ENCODE measurements at regions not wholly inside any gene's neighbourhood (a gene's known extent, or its start where the extent isn't known, plus 50 kb on each side); places are given as distances from the start of the nearest gene placed in this dataset.

- H3K27me3 ChIP-seq, result no peaks in the 10 kb centered on the region
- H3K36me3 ChIP-seq, result no peaks in the 10 kb centered on the region
- no peaks in the 10 kb centered on the region for H3K9me3 ChIP-seq
- no peak overlapping the region for H3K27ac ChIP-seq
- no peak for TF ChIP-seq CTCF (IDR thresholded peaks at IDR 0.05)
- no peak for TF ChIP-seq POLR2A (IDR thresholded peaks at IDR 0.05)
- no peaks in the 10 kb centered on the region for H3K4me1 ChIP-seq
- H3K4me3 ChIP-seq, result no peak overlapping the region
- intact Hi-C loops (cut with DNase I), result no loop called here
- no peak for DNase-seq (ENCODE audit: extremely low spot score in 2 of 2)
Measured at GRCh38 chr10:3350205-3350604, 177.6 kb upstream of the PITRM1 start.

GRCh38 chr10:3348564-3348963 lies 176.0 kb upstream of the PITRM1 start:
- H3K4me1 ChIP-seq, result no peaks in the 10 kb centered on the region
- TF ChIP-seq POLR2A (IDR thresholded peaks at IDR 0.05) (no peak), POLR2AphosphoS5 (IDR thresholded peaks at IDR 0.05; ENCODE audit: insufficient read depth in 1 of 2, low read depth in 1 of 2) (no peak), CTCF (IDR thresholded peaks at IDR 0.05) (no peak)
- H3K36me3 ChIP-seq, result no peaks in the 10 kb centered on the region
- H3K9me3 ChIP-seq, result no peaks in the 10 kb centered on the region
- no peak overlapping the region for H3K27ac ChIP-seq
- intact Hi-C loops (cut with DNase I), result no loop called here
- no peak for DNase-seq (ENCODE audit: extremely low spot score in 2 of 2)
- H3K27me3 ChIP-seq, result no peaks in the 10 kb centered on the region
- no peak overlapping the region for H3K4me3 ChIP-seq

- no peak for DNase-seq (ENCODE audit: extremely low spot score in 2 of 2)
- H3K27ac ChIP-seq, result no peak overlapping the region
- H3K27me3 ChIP-seq, result no peaks in the 10 kb centered on the region
- intact Hi-C loops (cut with DNase I), result no loop called here
- TF ChIP-seq POLR2AphosphoS5 (IDR thresholded peaks at IDR 0.05; ENCODE audit: insufficient read depth in 1 of 2, low read depth in 1 of 2) (no peak), CTCF (IDR thresholded peaks at IDR 0.05) (no peak), POLR2A (IDR thresholded peaks at IDR 0.05) (no peak)
- no peaks in the 10 kb centered on the region for H3K9me3 ChIP-seq
- H3K36me3 ChIP-seq, result no peaks in the 10 kb centered on the region
- H3K4me1 ChIP-seq, result no peaks in the 10 kb centered on the region
- no peak overlapping the region for H3K4me3 ChIP-seq
Measured at GRCh38 chr10:3347413-3348182, 175.0 kb upstream of the PITRM1 start.

- no peaks in the 10 kb centered on the region for H3K9me3 ChIP-seq
- H3K4me3 ChIP-seq, result no peak overlapping the region
- intact Hi-C loops (cut with DNase I), result no loop called here
- no peak overlapping the region for H3K27ac ChIP-seq
- no peaks in the 10 kb centered on the region for H3K36me3 ChIP-seq
- no peaks in the 10 kb centered on the region for H3K27me3 ChIP-seq
- no peak for DNase-seq (ENCODE audit: extremely low spot score in 2 of 2)
- TF ChIP-seq POLR2A (IDR thresholded peaks at IDR 0.05), result no peak
- no peak for TF ChIP-seq CTCF (IDR thresholded peaks at IDR 0.05)
- TF ChIP-seq POLR2AphosphoS5 (IDR thresholded peaks at IDR 0.05; ENCODE audit: insufficient read depth in 1 of 2, low read depth in 1 of 2), result no peak
- H3K4me1 ChIP-seq, result no peaks in the 10 kb centered on the region
Measured at GRCh38 chr10:3346851-3347250, 174.3 kb upstream of the PITRM1 start.

GRCh38 chr10:3342771-3343170 lies 170.2 kb upstream of the PITRM1 start:
- intact Hi-C loops (cut with DNase I), result no loop called here
- Histone ChIP-seq H3K9me3 (no peaks in the 10 kb centered on the region), H3K36me3 (no peaks in the 10 kb centered on the region), H3K27ac (no peak overlapping the region), H3K27me3 (no peaks in the 10 kb centered on the region), H3K4me3 (no peak overlapping the region), H3K4me1 (no peaks in the 10 kb centered on the region)
- DNase-seq (ENCODE audit: extremely low spot score in 2 of 2), result no peak
- no peak for TF ChIP-seq CTCF (IDR thresholded peaks at IDR 0.05)
- TF ChIP-seq POLR2AphosphoS5 (IDR thresholded peaks at IDR 0.05; ENCODE audit: insufficient read depth in 1 of 2, low read depth in 1 of 2), result no peak
- no peak for TF ChIP-seq POLR2A (IDR thresholded peaks at IDR 0.05)

Data from vagina (tissue), 2 donors.